Activated naive CD4-positive, alpha-beta T cell treated with anti-CD3 and anti-CD28 coated beads, Interleukin-2, amount 50 U/mL, for 24 hours (primary cell): ENCODE measurements at regions not wholly inside any gene's neighbourhood (a gene's known extent, or its start where the extent isn't known, plus 50 kb on each side); places are given as distances from the start of the nearest gene placed in this dataset.

Experiments
- H3K27ac Mint-ChIP-seq: one replicate; pipeline ENCODE4 v1.8.0; 2021; ENCODE audit warnings: mild to moderate bottlenecking, mixed read lengths
- H3K27me3 Mint-ChIP-seq: one replicate; pipeline ENCODE4 v1.8.0; 2021; ENCODE audit warnings: mixed read lengths
- H3K36me3 Mint-ChIP-seq: one replicate; pipeline ENCODE4 v1.8.0; 2021; ENCODE audit warnings: mixed read lengths
- H3K4me1 Mint-ChIP-seq: one replicate; pipeline ENCODE4 v1.8.0; 2021; ENCODE audit warnings: mixed read lengths
- H3K4me3 Mint-ChIP-seq: one replicate; pipeline ENCODE4 v1.8.0; 2021; ENCODE audit warnings: mild to moderate bottlenecking, mixed read lengths
- H3K9me3 Mint-ChIP-seq: one replicate; pipeline ENCODE4 v1.8.0; 2021; ENCODE audit warnings: mixed read lengths

DNA sequence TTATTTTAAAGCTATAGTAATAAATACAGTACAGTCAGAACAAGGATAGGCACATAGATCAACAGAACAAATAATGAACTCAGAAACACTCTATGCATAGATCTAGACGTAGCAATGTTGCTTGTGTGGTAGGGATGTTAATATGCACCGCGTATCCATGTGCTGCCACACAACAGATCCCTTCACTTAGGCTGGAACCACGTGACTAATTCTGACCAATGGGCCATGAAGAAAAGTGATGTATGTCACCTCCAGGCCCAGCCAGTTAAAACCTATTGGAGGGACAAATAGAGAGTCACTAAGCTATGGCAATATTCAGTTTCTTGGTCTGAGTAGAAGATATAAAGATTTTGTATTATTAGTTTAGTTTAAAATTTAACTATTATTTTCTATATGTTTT, 91.4 kb downstream of the ADAMTS1 start:
- H3K9me3 Mint-ChIP-seq = no peaks in the 10 kb centered on the region

DNA sequence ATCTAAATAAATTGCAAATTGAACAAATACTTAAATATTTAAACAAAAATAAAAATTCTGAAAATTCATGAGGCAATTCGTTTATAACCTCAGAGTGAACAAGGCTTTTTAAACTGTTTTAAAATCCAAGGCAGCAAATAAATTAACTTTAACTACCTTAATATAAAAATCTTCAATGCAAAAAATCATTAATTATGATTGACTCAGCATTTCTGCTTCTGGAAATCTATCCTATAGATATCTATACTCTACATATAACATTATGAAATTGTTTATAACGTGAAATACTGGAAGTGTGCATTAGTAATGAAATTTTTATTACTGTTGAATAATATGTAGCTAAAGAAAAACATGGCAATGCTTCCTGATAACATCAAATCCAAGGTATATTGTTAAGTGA, 92.4 kb downstream of the ADAMTS1 start:
- no peak overlapping the region for H3K27ac Mint-ChIP-seq
- H3K9me3 Mint-ChIP-seq = no peaks in the 10 kb centered on the region
- H3K27me3 Mint-ChIP-seq = peaks cover 4% of the 10 kb centered on the region
- H3K4me3 Mint-ChIP-seq = no peak overlapping the region
- H3K4me1 Mint-ChIP-seq = no peaks in the 10 kb centered on the region
- H3K36me3 Mint-ChIP-seq = no peaks in the 10 kb centered on the region

More for the DNA sequence above, 91.4 kb downstream of the ADAMTS1 start:
- no peak overlapping the region for H3K27ac Mint-ChIP-seq
- no peaks in the 10 kb centered on the region for H3K4me1 Mint-ChIP-seq
- peaks cover 4% of the 10 kb centered on the region for H3K27me3 Mint-ChIP-seq
- H3K36me3 Mint-ChIP-seq = no peaks in the 10 kb centered on the region
- no peak overlapping the region for H3K4me3 Mint-ChIP-seq

DNA sequence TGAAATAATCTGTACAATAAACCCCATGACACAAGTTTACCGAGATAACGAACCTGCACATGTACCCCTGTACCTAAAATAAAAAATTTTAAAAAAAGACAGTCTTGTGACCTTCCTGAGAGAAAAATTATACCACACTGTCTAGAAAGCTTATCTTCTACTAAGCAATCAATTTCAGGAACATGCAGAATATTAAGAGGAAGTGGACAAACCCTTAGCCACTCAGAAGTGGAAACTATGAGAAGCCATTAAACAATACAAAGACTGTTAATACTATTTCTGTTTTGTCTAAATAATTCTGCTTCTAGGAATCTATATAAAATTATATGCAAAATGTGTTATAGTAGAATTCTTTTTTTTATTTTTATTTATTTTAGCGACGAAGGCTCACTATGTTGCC, 93.9 kb downstream of the ADAMTS1 start:
- H3K9me3 Mint-ChIP-seq = no peaks in the 10 kb centered on the region
- no peaks in the 10 kb centered on the region for H3K4me1 Mint-ChIP-seq
- no peaks in the 10 kb centered on the region for H3K27me3 Mint-ChIP-seq
- H3K27ac Mint-ChIP-seq = no peak overlapping the region
- no peak overlapping the region for H3K4me3 Mint-ChIP-seq
- no peaks in the 10 kb centered on the region for H3K36me3 Mint-ChIP-seq

DNA sequence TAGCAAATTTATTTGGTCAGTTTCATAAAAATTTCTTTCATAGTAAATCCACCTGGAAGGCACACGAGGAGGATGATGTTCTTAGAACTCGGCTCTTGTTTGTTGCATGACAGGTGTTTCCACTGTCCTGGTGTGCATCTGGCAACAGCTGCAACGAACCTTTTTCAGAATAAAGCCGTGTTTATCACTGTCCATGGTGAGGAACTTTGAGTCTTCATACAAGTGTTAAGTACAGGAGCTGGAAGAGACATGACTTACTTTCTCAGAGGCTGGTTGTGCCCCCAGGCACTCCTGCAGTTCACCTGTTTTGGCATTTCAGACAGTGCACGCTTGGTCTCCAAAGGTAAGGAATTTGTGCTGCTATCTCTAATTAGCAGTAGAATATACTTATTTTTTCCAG, 97.1 kb downstream of the ADAMTS1 start:
- no peaks in the 10 kb centered on the region for H3K27me3 Mint-ChIP-seq
- no peaks in the 10 kb centered on the region for H3K9me3 Mint-ChIP-seq
- H3K4me1 Mint-ChIP-seq = no peaks in the 10 kb centered on the region
- H3K4me3 Mint-ChIP-seq = no peak overlapping the region
- no peak overlapping the region for H3K27ac Mint-ChIP-seq
- no peaks in the 10 kb centered on the region for H3K36me3 Mint-ChIP-seq

DNA sequence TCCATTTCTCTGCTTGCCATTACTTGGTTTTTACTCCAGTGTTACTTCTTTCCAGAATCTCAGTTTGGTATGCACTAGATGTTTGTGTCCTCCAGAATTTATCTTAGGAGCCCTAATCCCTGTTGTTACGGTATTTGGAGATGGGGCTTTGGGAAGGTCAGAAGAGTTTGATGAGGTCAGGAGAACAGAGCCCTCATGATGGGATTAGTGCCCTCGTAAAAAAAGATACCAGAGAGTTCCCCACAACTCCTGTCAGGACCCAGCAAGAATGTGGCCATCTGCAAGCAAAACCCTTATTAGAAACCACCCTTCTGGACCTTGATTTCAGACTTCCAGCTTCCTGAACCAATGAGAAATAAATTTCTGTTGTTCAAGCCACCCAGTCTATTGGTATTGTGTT, 98.0 kb downstream of the ADAMTS1 start:
- Mint-ChIP-seq H3K27me3 (no peaks in the 10 kb centered on the region), H3K4me1 (no peaks in the 10 kb centered on the region), H3K4me3 (no peak overlapping the region), H3K27ac (no peak overlapping the region), H3K36me3 (no peaks in the 10 kb centered on the region), H3K9me3 (no peaks in the 10 kb centered on the region)

DNA sequence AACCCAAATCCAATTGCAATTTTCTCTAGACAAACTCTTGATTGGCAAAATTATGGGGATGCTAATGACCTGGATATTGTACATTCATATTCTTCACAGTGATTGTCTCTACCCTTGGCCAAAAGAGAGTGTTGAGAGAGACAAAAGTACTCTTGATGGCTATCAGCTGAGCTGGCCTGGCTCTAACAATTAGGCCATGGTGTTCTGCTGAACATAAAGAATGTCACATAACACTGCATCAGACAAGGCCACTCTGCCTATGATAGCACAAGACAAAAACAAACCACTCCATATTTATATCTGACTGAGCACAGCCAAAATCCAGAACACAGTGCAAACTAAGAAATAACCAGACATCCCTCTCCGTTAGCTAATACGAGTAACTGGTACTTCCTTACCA, 101.7 kb downstream of the ADAMTS1 start:
- H3K9me3 Mint-ChIP-seq = no peaks in the 10 kb centered on the region
- no peak overlapping the region for H3K4me3 Mint-ChIP-seq
- H3K4me1 Mint-ChIP-seq = no peaks in the 10 kb centered on the region
- no peak overlapping the region for H3K27ac Mint-ChIP-seq
- H3K27me3 Mint-ChIP-seq = peaks cover 3% of the 10 kb centered on the region
- H3K36me3 Mint-ChIP-seq = no peaks in the 10 kb centered on the region

DNA sequence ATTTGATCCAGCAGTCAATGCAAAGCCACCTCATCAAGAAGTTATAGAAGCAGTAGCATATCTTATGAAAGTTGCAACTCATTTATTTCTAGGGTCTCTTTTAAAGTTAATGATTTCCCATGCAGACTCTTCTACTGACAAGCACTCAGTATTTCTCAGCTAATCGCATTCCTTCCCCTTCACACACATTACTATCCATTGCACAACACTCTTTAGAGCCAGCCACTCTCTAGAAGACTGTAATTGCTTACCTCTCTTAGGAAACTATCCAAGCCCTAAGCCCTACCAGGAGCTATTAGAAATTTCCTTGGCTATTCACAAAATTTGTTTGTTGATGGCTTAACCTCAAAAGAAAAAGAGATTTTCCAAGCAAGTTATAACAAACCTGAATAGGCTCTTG, 106.0 kb downstream of the ADAMTS1 start:
- H3K4me3 Mint-ChIP-seq = no peak overlapping the region
- no peak overlapping the region for H3K27ac Mint-ChIP-seq
- no peaks in the 10 kb centered on the region for H3K9me3 Mint-ChIP-seq
- peaks cover 6% of the 10 kb centered on the region for H3K27me3 Mint-ChIP-seq
- H3K36me3 Mint-ChIP-seq = no peaks in the 10 kb centered on the region
- H3K4me1 Mint-ChIP-seq = no peaks in the 10 kb centered on the region

DNA sequence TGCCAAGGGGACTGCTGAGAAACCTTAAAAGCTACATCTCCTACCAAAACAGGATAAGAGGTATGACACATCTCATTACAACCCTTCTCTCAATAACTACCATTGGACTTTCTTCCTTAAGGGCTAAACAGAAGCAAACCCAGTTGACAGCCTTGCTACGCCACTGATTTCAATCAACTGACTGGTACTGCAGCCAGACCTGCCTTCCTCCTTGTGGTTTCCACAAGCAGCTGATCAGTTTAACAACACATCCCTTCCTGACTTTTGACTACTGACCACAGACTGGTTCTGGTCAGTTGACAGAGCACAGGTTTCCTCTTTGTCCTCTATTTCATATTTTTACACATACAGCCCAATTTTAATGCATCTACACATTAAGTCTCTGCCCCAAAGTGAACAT, 108.8 kb downstream of the ADAMTS1 start:
- H3K27ac Mint-ChIP-seq = no peak overlapping the region
- no peaks in the 10 kb centered on the region for H3K9me3 Mint-ChIP-seq
- H3K36me3 Mint-ChIP-seq = no peaks in the 10 kb centered on the region
- no peaks in the 10 kb centered on the region for H3K4me1 Mint-ChIP-seq
- H3K27me3 Mint-ChIP-seq = peaks cover 10% of the 10 kb centered on the region
- H3K4me3 Mint-ChIP-seq = no peak overlapping the region

DNA sequence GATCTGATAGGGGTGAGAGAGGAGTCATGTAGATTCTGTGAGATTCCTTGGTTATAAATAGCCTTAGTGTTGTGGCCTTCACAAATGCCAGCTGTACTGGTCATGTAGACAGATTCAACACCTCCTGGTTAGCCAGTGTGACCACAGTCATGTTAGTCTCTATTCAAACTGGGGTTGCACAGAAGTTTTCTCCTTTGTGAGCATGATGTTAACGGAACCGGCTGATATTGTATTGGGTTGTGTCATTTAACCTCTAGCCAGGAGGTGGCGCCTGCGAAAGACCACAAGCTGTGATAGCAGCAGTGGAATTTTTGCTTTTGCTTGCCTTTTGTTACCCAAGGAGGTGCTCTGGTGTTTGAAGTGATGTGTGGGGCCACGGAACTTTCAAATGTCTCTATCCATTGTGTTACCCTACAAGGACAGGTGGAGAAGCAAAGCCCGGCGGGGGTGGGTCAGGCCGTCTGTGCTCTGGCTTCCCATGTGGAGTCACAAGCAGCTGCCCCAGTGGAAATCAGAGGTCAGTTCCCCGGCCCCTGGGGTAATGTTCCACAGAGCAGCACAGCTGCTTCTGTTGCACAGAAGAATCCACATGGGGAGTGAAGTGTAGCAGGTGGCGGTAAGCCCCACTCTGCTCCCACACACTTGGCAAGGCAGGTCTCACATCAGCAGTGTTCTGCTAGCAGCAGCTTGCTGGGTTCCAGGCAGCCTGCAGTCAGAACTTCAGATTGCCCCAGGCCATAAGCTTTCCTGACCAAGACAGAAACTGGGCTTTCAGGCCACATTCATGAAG, 112.6 kb downstream of the ADAMTS1 start:
- no peak overlapping the region for H3K27ac Mint-ChIP-seq
- H3K4me1 Mint-ChIP-seq = no peaks in the 10 kb centered on the region
- no peaks in the 10 kb centered on the region for H3K36me3 Mint-ChIP-seq
- H3K4me3 Mint-ChIP-seq = no peak overlapping the region
- H3K27me3 Mint-ChIP-seq = peaks cover 11% of the 10 kb centered on the region
- no peaks in the 10 kb centered on the region for H3K9me3 Mint-ChIP-seq

DNA sequence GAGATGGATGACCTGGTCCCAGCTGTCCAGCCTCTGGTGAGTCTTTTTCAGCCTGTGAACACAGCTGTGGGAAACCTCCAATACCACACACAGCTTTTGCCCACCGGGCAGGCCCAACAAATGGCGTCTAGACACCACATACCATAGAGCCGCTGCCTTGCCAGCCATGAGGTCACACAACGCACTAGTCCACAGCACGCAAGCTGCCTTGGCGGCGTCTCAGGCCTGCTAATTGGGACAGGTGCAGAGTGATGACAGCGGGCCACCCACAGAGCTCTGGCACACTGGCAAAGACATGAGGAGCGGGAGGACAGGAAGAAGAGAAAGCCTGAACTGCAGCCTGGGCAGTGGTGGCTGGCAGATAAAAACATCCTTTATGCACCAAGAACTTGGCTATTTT, 125.5 kb downstream of the ADAMTS1 start:
- Mint-ChIP-seq H3K4me1 (no peaks in the 10 kb centered on the region), H3K27me3 (peaks cover 2% of the 10 kb centered on the region), H3K36me3 (no peaks in the 10 kb centered on the region), H3K27ac (no peak overlapping the region), H3K9me3 (no peaks in the 10 kb centered on the region), H3K4me3 (no peak overlapping the region)

DNA sequence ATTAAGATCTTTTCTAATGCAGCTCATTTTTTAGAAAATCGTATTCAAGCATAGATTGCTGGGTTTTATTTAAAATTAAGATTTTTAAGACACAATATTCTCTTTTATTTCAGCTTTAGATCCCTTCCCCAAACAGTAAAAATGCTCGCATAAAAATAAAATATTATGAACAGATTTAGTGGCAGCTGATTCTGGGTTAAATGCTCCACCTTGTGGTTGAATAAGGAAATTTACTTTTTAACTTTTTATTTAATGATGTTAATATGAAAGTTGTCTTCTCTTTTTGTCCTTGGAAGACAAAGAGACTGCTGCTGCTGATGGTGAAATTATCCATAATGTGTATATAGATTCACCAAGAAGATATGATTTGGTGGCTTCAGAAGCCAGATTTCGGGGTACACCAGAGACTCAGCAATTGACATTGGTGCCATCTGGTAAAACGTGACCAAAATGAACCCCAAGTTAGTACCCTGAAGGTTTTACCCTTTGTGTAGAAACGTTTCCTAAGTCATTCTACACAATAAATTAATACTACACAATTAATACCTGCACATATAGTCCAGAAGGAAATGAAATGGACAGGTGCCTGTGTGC, 128.0 kb downstream of the ADAMTS1 start:
- no peaks in the 10 kb centered on the region for H3K9me3 Mint-ChIP-seq
- no peaks in the 10 kb centered on the region for H3K4me1 Mint-ChIP-seq
- H3K36me3 Mint-ChIP-seq = no peaks in the 10 kb centered on the region
- no peak overlapping the region for H3K27ac Mint-ChIP-seq
- peaks cover 4% of the 10 kb centered on the region for H3K27me3 Mint-ChIP-seq
- H3K4me3 Mint-ChIP-seq = no peak overlapping the region

DNA sequence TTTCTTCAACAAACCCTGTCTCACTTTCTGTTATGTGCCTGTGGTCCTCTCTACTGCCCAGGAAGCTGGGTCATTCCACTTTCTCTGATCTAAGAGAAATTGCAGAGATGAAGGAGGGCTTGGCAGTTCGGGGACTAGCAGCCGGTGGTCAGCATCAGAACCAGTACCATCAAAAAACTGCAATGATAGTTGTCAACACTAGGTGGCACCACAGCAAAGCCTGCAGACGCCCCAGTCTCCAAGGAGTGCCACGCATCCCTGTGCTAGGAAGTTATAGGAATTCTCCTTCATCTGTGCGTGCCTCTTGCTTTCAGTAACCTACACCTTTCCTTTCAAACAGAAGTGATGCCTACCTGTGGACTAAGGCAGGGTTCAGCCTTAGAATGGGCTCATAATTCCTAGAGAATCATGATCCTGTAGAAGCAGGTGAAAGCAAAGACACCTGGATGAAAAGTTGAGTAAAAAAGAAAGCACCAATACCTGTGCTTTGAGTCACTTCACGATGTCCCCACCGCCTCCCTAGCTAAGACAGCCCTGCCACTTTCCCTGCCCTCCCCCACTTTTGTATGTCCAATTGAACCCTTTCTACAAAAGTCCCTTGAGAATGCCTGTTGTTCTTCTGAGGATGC, 129.2 kb downstream of the ADAMTS1 start:
- Mint-ChIP-seq H3K4me1 (no peaks in the 10 kb centered on the region), H3K27ac (no peak overlapping the region), H3K27me3 (peaks cover 5% of the 10 kb centered on the region), H3K9me3 (no peaks in the 10 kb centered on the region), H3K36me3 (no peaks in the 10 kb centered on the region), H3K4me3 (no peak overlapping the region)

DNA sequence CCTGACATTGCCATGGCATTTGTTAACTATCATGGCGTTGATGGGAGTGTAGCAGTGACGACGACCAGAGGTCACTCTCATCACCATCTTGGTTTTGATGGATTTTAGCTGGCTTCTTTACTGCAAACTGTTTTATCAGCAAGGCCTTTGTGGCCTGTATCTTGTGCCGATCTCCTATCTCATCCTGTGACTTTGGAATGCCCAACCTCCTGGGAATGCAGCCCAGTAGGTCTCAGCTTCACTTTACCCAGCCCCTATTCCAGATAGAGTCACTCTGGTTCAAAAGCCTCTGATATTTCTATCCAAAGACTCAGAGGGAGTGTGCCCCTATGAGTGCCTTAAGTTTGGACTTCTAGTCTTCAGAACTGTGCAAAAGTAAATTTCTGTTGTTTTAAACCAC, 130.1 kb downstream of the ADAMTS1 start:
- peaks cover 6% of the 10 kb centered on the region for H3K27me3 Mint-ChIP-seq
- no peak overlapping the region for H3K27ac Mint-ChIP-seq
- no peak overlapping the region for H3K4me3 Mint-ChIP-seq
- H3K9me3 Mint-ChIP-seq = no peaks in the 10 kb centered on the region
- no peaks in the 10 kb centered on the region for H3K36me3 Mint-ChIP-seq
- no peaks in the 10 kb centered on the region for H3K4me1 Mint-ChIP-seq

DNA sequence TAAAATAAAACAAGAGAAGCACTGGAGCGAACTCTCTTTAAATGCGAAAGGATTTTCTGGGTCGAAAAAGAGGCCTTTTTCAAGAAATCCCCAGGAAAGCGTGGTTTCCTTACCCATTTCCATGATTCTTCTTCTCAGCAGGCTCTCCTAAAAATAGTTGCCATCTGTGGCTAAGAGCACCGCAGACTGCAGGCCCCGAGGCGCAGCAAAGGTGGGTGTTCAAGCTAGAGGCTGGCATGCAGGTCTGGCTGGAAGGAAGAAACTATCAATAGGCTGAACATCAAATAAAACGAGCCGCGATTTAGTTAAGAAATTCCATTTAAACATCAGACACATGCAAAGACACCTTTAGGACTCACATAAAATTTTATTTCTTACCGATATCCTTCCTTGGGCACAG, 135.1 kb downstream of the ADAMTS1 start:
- Mint-ChIP-seq H3K27me3 (peaks cover 4% of the 10 kb centered on the region), H3K27ac (no peak overlapping the region), H3K4me1 (no peaks in the 10 kb centered on the region), H3K4me3 (no peak overlapping the region), H3K9me3 (no peaks in the 10 kb centered on the region), H3K36me3 (no peaks in the 10 kb centered on the region)

DNA sequence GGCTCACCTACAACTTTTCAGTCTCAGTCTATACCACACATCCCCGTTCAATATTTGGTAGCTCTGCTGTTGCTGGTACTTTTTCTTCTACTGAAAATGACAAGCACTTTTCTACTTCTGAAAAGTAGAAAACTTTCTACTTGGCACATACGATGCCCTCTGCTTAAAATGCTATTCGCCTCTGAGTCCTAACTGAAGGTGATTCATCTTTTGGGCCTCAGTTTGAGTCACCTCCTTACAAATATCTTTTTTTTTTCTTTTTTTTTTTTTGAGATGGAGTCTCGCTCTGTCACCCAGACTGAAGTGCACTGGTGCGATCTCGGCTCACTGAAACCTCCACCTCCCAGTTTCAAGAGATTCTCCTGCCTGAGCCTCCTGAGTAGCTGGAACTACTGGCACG, 136.0 kb upstream of the CYYR1 start:
- H3K4me1 Mint-ChIP-seq = no peaks in the 10 kb centered on the region
- H3K27me3 Mint-ChIP-seq = peaks cover 2% of the 10 kb centered on the region
- no peaks in the 10 kb centered on the region for H3K36me3 Mint-ChIP-seq
- H3K4me3 Mint-ChIP-seq = no peak overlapping the region
- H3K27ac Mint-ChIP-seq = no peak overlapping the region
- no peaks in the 10 kb centered on the region for H3K9me3 Mint-ChIP-seq

DNA sequence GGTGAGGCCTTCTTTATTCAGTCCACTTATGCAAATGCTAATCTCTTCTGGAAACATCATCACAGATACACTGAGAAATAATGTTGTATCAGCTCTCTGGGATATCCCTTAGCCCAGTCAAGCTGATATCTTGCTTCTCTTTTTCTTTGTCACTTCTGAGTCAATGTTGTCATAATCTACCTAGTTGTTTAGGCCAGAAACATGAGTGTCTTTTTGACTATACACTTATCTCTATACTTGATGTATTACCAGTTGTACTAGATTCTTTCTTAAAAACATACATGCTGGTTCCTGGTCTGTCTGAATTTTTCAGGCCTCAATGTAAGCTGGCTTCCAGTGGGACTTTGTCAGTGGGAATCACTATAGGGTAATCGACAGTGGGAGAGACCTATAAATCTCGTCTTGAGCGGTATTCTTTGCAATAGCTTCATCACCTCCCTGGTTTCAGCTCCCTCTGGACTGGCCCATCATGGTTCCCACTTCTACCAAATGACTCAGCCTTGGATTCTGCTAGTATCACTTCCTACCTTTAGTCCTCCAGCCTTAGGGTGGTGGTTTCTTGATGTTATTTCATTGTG, 135.2 kb upstream of the CYYR1 start:
- no peaks in the 10 kb centered on the region for H3K36me3 Mint-ChIP-seq
- H3K4me3 Mint-ChIP-seq = no peak overlapping the region
- no peaks in the 10 kb centered on the region for H3K9me3 Mint-ChIP-seq
- H3K27ac Mint-ChIP-seq = no peak overlapping the region
- peaks cover 2% of the 10 kb centered on the region for H3K27me3 Mint-ChIP-seq
- H3K4me1 Mint-ChIP-seq = no peaks in the 10 kb centered on the region
